ENCODE measurements at regions not wholly inside any gene's neighbourhood (a gene's known extent, or its start where the extent isn't known, plus 50 kb on each side); places are given as distances from the start of the nearest gene placed in this dataset.

DNA sequence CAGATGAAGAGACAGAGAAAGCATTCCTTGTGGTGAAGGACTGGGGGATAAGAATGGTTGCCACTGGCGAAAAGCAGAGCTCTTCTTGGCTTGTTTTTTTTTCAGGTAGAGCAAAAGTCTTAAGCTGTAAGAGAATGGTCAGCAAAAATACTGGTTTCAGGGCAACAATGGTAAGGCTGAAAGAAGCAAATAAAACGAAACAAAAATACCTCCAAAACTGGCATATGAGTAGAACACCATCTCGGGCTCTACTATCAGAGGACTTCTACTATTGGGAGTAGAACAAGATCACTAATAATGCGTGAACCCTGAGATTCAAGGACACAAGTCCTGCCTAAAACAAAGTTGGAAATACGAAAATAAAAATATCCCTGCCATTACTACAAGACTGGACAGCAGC lies 1823.2 kb upstream of the CDH6 start:
- Histone ChIP-seq H3K36me3 (ENCODE audit: control insufficient read depth in 2 of 3, insufficient read depth in 3 of 3, low read length in 3 of 3) (no peaks in the 10 kb centered on the region), H3K9ac (ENCODE audit: low read length in 3 of 3) (no peak overlapping the region), H3K4me3 (ENCODE audit: low read length in 3 of 3) (no peak overlapping the region), H3K27ac (ENCODE audit: low read depth in 2 of 2, low read length in 2 of 2) (no peak overlapping the region), H3K9me3 (ENCODE audit: control insufficient read depth in 2 of 3, insufficient read depth in 1 of 3, low read length in 3 of 3) (no peaks in the 10 kb centered on the region), H3K4me1 (ENCODE audit: control insufficient read depth in 2 of 3, insufficient read depth in 2 of 3, low read depth in 1 of 3, low read length in 3 of 3) (no peaks in the 10 kb centered on the region), H3K27me3 (ENCODE audit: control insufficient read depth, insufficient read depth, low read length) (no peaks in the 10 kb centered on the region)
- DNase-seq (no peak), FAIRE-seq (no peak)
- TF ChIP-seq, protein P1, sequence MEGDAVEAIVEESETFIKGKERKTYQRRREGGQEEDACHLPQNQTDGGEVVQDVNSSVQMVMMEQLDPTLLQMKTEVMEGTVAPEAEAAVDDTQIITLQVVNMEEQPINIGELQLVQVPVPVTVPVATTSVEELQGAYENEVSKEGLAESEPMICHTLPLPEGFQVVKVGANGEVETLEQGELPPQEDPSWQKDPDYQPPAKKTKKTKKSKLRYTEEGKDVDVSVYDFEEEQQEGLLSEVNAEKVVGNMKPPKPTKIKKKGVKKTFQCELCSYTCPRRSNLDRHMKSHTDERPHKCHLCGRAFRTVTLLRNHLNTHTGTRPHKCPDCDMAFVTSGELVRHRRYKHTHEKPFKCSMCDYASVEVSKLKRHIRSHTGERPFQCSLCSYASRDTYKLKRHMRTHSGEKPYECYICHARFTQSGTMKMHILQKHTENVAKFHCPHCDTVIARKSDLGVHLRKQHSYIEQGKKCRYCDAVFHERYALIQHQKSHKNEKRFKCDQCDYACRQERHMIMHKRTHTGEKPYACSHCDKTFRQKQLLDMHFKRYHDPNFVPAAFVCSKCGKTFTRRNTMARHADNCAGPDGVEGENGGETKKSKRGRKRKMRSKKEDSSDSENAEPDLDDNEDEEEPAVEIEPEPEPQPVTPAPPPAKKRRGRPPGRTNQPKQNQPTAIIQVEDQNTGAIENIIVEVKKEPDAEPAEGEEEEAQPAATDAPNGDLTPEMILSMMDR (IDR thresholded peaks at IDR 0.05; ENCODE audit: borderline replicate concordance, extremely low read depth, insufficient read depth), result no peak
- intact Hi-C loops (cut with DNase I), result no loop called here

DNA sequence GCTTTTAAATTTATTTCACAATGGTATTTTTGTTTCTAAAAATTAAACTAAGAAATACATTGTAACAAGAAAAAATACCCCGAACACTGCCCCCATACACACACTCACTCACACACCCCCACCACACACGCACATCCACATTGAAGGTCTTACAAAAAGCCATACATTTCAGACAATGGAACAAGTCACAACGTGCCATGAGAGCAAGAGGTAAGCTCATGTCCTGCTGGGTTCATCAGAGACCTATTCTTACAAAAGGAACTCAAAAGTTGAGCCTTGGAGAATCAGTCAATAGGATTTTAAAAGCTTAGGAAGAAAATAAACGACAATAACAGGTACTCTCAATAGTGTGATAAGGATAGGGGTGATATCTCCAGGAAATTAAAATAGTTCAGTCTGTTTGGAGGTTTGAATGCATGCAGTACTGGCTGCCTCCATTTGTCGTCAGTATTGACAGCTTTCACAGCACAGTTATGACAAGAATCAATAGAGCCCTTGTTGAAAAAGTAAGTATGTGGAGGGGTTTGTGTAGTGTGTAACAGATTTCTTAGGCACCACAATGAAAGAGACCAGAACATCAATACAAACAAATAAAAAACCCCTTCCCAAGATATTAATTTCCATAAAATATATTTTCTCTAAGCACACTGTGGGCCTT lies 1826.2 kb upstream of the CDH6 start:
- FAIRE-seq (no peak), DNase-seq (no peak)
- H3K36me3 ChIP-seq (ENCODE audit: control insufficient read depth in 2 of 3, insufficient read depth in 3 of 3, low read length in 3 of 3), result no peaks in the 10 kb centered on the region
- no peaks in the 10 kb centered on the region for H3K9me3 ChIP-seq (ENCODE audit: control insufficient read depth in 2 of 3, insufficient read depth in 1 of 3, low read length in 3 of 3)
- H3K27ac ChIP-seq (ENCODE audit: low read depth in 2 of 2, low read length in 2 of 2), result no peak overlapping the region
- H3K9ac ChIP-seq (ENCODE audit: low read length in 3 of 3), result no peak overlapping the region
- intact Hi-C loops (cut with DNase I), result no loop called here
- H3K27me3 ChIP-seq (ENCODE audit: control insufficient read depth, insufficient read depth, low read length), result no peaks in the 10 kb centered on the region
- TF ChIP-seq, protein P1 (IDR thresholded peaks at IDR 0.05; ENCODE audit: borderline replicate concordance, extremely low read depth, insufficient read depth), result peak; percentile 16
- no peak overlapping the region for H3K4me3 ChIP-seq (ENCODE audit: low read length in 3 of 3)
- no peaks in the 10 kb centered on the region for H3K4me1 ChIP-seq (ENCODE audit: control insufficient read depth in 2 of 3, insufficient read depth in 2 of 3, low read depth in 1 of 3, low read length in 3 of 3)

DNA sequence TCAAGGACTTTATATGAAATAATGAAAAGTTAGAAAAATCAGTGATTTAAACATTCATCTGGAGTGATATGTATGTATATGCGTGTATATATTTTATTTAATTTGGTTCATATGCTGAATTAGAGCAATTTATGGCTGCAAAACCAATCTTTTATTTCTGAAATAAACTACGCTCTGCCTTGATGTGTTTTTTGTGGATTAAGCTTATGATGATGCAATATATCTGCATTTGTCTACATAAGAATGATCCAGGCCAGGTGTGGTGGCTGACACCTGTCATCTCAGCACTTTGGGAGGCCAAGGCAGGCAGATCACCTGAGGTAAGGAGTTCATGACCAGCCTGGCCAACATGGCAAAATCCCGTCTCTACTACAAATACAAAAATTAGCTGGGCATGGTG lies 1842.3 kb upstream of the CDH6 start:
- intact Hi-C loops (cut with DNase I), result no loop called here
- peak in 1 of 5 donors; percentile 15 for DNase-seq
- H3K27ac ChIP-seq (ENCODE audit: low read depth in 2 of 2, low read length in 2 of 2), result no peak overlapping the region
- no peaks in the 10 kb centered on the region for H3K36me3 ChIP-seq (ENCODE audit: control insufficient read depth in 2 of 3, insufficient read depth in 3 of 3, low read length in 3 of 3)
- no peak for FAIRE-seq
- TF ChIP-seq, protein P1 (IDR thresholded peaks at IDR 0.05; ENCODE audit: borderline replicate concordance, extremely low read depth, insufficient read depth), result no peak
- H3K9ac ChIP-seq (ENCODE audit: low read length in 3 of 3), result no peak overlapping the region
- peaks cover 0 to 3% (median 0%) of the 10 kb centered on the region in 3 donors for H3K9me3 ChIP-seq (ENCODE audit: control insufficient read depth in 2 of 3, insufficient read depth in 1 of 3, low read length in 3 of 3)
- H3K4me3 ChIP-seq (ENCODE audit: low read length in 3 of 3), result no peak overlapping the region
- no peaks in the 10 kb centered on the region for H3K27me3 ChIP-seq (ENCODE audit: control insufficient read depth, insufficient read depth, low read length)
- H3K4me1 ChIP-seq (ENCODE audit: control insufficient read depth in 2 of 3, insufficient read depth in 2 of 3, low read depth in 1 of 3, low read length in 3 of 3), result no peaks in the 10 kb centered on the region

DNA sequence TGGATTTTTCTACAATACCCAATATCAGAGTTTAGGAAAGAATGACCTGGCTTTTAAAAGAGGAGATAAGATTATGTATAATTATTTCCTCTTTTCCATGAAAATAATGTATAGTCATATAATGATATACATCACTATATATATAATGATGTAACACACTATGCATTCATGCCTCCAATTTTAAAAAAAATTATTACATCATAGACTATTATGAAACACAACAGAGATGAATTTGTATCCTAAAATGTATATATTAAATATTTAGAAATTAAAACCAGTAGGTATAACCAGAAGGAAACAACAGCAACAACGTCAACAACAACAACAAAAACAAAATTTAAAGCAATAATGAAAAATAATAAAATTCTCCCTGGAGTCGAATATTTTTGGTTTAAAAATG lies 1856.5 kb upstream of the CDH6 start:
- DNase-seq, result no peak
- Histone ChIP-seq H3K9ac (ENCODE audit: low read length in 3 of 3) (no peak overlapping the region), H3K9me3 (ENCODE audit: control insufficient read depth in 2 of 3, insufficient read depth in 1 of 3, low read length in 3 of 3) (no peaks in the 10 kb centered on the region), H3K4me3 (ENCODE audit: low read length in 3 of 3) (no peak overlapping the region), H3K36me3 (ENCODE audit: control insufficient read depth in 2 of 3, insufficient read depth in 3 of 3, low read length in 3 of 3) (no peaks in the 10 kb centered on the region), H3K27me3 (ENCODE audit: control insufficient read depth, insufficient read depth, low read length) (no peaks in the 10 kb centered on the region), H3K27ac (ENCODE audit: low read depth in 2 of 2, low read length in 2 of 2) (no peak overlapping the region), H3K4me1 (ENCODE audit: control insufficient read depth in 2 of 3, insufficient read depth in 2 of 3, low read depth in 1 of 3, low read length in 3 of 3) (no peaks in the 10 kb centered on the region)
- TF ChIP-seq, protein P1 (IDR thresholded peaks at IDR 0.05; ENCODE audit: borderline replicate concordance, extremely low read depth, insufficient read depth), result no peak
- no peak for FAIRE-seq
- intact Hi-C loops (cut with DNase I), result no loop called here
